MCF 10A (cell line): ENCODE measurements at regions not wholly inside any gene's neighbourhood (a gene's known extent, or its start where the extent isn't known, plus 50 kb on each side); places are given as distances from the start of the nearest gene placed in this dataset.

ENCODE experiments used
- BruUV-seq: library from RNA; stranded (reverse); fragments of 400-500 nt; replicated peaks from 2 replicates; lab custom pipeline; 2021; lab: Mats Ljungman, UMichigan
- CTCF ChIA-PET: fragments of 300-600 bp; sonication (Branson Sonifier 250); formaldehyde crosslinking; extraction: SDS; loops from one replicate; lab custom pipeline; 2021; ENCODE audit warnings: antibody characterized with exemption, inconsistent platforms; lab: Yijun Ruan, JAX
- POLR2A ChIA-PET: fragments of 300-600, 350-650 bp; sonication (Branson Sonifier 250); formaldehyde crosslinking; extraction: SDS; loops from one replicate; lab custom pipeline; 2020; ENCODE audit warnings: antibody characterized with exemption, inconsistent platforms; lab: Yijun Ruan, JAX
- DNase-seq: peaks from one replicate; pipeline ENCODE4 v3.0.0-alpha.2; 2018; ENCODE audit not compliant: unreplicated experiment
- H3K27ac Mint-ChIP-seq: one replicate; pipeline ENCODE4 v1.8.0; 2022; ENCODE audit warnings: mild to moderate bottlenecking, low read depth, mixed read lengths; ENCODE audit not compliant: unreplicated experiment
- H3K27me3 Mint-ChIP-seq: one replicate; pipeline ENCODE4 v1.8.0; 2022; ENCODE audit warnings: mixed read lengths; ENCODE audit not compliant: insufficient read depth, unreplicated experiment
- H3K36me3 Mint-ChIP-seq: one replicate; pipeline ENCODE4 v1.8.0; 2022; ENCODE audit warnings: mild to moderate bottlenecking, moderate library complexity, mixed read lengths; ENCODE audit not compliant: insufficient read depth, unreplicated experiment
- H3K4me1 Mint-ChIP-seq: one replicate; pipeline ENCODE4 v1.8.0; 2022; ENCODE audit warnings: mixed read lengths; ENCODE audit not compliant: insufficient read depth, unreplicated experiment
- H3K4me3 Mint-ChIP-seq: one replicate; pipeline ENCODE4 v1.8.0; 2022; ENCODE audit warnings: mild to moderate bottlenecking, moderate library complexity, mixed read lengths; ENCODE audit not compliant: unreplicated experiment
- H3K9me3 Mint-ChIP-seq: one replicate; pipeline ENCODE4 v1.8.0; 2022; ENCODE audit warnings: mixed read lengths; ENCODE audit not compliant: unreplicated experiment
- intact Hi-C: fragments of 100-400 bp; cut with micrococcal nuclease; formaldehyde crosslinking; loops from 2 replicates; pipeline ENCODE4 v1.14.1; 2022
- TF ChIP-seq, protein P1 (sequence below): fragments of 200-600 bp; IDR thresholded peaks from one replicate; pipeline ENCODE4 v1.8.0; 2022; ENCODE audit warnings: antibody characterized with exemption, mild to moderate bottlenecking; ENCODE audit not compliant: unreplicated experiment

DNA sequence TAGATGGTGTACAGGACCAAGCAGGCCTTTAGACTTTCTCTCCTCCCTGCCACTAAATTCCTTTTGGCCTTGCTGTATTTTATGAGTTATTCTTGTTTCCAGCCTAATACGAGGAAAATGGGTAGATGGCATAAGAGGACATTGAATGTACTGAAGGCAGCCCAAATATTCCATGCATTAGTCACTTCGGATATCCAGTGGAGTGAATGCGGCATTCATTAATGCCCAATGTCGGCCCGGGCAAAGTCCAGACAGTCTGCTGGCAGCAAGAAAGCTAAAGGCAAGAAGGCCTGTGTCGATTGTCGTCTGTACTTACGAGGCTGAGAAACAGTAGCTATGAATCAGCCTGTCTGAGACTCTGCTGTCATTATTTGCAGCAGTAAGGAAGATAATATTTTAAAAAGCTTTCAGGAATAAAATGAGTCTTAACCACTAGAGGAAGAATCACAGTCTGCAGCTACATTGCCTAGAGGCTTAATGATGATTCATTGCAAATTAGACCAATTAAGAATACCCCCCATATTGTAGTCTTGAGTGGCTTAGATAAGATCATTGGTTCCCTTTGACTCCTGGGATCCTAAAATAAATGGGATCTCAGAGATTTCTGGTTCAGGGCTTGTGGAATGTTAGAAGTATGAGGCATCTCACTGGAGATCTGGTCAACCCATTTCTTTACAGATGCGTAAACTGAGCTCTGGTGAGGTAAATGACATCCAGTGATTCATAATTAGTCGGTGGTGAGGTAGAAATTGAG, 534.1 kb upstream of the JAG1 start:
- H3K9me3 Mint-ChIP-seq, result no peaks in the 10 kb centered on the region
- ChIA-PET POLR2A (interaction anchor here (0.6 to 4.4 kb wide), 19 partner anchors 8 to 541 kb away, joined by 3 to 50 read pairs (median 4); partner anchors contain the start of gene JAG1), CTCF (interaction anchor here (0.7 to 2.1 kb wide), 22 partner anchors 8 to 537 kb away, joined by 3 to 11 read pairs (median 5); no protein-coding TSS in a partner anchor)
- BruUV-seq, result no TSS peak
- H3K36me3 Mint-ChIP-seq, result peaks cover 13% of the 10 kb centered on the region
- TF ChIP-seq, protein P1, sequence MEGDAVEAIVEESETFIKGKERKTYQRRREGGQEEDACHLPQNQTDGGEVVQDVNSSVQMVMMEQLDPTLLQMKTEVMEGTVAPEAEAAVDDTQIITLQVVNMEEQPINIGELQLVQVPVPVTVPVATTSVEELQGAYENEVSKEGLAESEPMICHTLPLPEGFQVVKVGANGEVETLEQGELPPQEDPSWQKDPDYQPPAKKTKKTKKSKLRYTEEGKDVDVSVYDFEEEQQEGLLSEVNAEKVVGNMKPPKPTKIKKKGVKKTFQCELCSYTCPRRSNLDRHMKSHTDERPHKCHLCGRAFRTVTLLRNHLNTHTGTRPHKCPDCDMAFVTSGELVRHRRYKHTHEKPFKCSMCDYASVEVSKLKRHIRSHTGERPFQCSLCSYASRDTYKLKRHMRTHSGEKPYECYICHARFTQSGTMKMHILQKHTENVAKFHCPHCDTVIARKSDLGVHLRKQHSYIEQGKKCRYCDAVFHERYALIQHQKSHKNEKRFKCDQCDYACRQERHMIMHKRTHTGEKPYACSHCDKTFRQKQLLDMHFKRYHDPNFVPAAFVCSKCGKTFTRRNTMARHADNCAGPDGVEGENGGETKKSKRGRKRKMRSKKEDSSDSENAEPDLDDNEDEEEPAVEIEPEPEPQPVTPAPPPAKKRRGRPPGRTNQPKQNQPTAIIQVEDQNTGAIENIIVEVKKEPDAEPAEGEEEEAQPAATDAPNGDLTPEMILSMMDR, result no peak
- peak overlapping the region; percentile 70 for H3K27ac Mint-ChIP-seq
- DNase-seq, result peak; percentile 60
- no peaks in the 10 kb centered on the region for H3K27me3 Mint-ChIP-seq
- no peak overlapping the region for H3K4me3 Mint-ChIP-seq
- intact Hi-C loops, result loop anchor here (2.0 to 10.0 kb wide), 5 partner anchors 59 to 743 kb away; no protein-coding TSS in a partner anchor
- peaks cover 33% of the 10 kb centered on the region for H3K4me1 Mint-ChIP-seq

DNA sequence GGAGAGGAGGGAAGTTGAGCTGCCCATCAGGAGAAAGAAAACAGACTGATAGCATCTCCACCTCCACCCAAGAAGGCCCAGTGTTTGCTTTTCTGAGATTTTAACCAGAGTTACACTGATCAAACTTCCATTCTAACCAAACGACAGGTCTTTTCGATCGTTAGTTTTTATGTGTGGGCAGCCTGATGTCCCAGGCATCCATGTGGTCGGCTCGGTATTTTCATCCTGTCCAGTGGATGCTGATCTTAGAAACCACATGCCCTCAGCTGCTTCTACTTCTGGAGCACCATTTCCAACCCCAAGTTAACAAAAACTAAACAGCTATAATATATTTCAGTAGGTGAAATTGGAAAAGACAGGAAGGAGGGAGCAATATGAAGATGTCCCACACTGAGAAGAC, 536.8 kb upstream of the JAG1 start:
- BruUV-seq, result no TSS peak

DNA sequence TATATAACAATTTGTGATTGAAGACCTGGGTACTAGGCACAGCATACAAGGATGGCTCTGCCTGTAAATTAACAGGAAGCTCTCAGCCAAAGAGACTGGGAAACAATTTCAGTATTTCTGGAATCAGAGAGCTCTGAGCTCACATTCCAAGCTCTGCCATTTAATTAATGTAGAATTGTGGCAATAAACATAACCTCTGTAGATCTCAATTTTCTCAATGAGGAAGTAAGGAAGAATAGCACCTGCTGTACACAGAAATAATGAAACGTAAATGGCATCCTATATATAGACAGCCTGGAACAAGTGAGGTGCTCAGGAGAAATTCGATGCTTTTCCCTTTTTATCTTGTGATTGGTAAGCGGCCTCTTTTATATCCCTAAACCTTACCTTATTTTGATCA, 538.5 kb upstream of the JAG1 start:
- Mint-ChIP-seq H3K4me1 (peaks cover 15% of the 10 kb centered on the region), H3K4me3 (no peak overlapping the region), H3K9me3 (no peaks in the 10 kb centered on the region), H3K27ac (no peak overlapping the region), H3K27me3 (no peaks in the 10 kb centered on the region), H3K36me3 (no peaks in the 10 kb centered on the region)
- intact Hi-C loops, result no loop called here
- TF ChIP-seq, protein P1, result no peak
- DNase-seq, result no peak
- BruUV-seq, result no TSS peak
- POLR2A ChIA-PET, result interaction anchor here (0.6 to 0.7 kb wide), 2 partner anchors 529 to 918 kb away, joined by 3 read pairs; no protein-coding TSS in a partner anchor
- CTCF ChIA-PET, result interaction anchor here (0.5 to 1.0 kb wide), 4 partner anchors 20 to 537 kb away, joined by 3 to 5 read pairs (median 3); no protein-coding TSS in a partner anchor

More for the DNA sequence above, 536.8 kb upstream of the JAG1 start:
- no peak for DNase-seq
- Mint-ChIP-seq H3K27me3 (no peaks in the 10 kb centered on the region), H3K4me3 (no peak overlapping the region), H3K4me1 (peaks cover 27% of the 10 kb centered on the region), H3K27ac (no peak overlapping the region), H3K36me3 (no peaks in the 10 kb centered on the region), H3K9me3 (no peaks in the 10 kb centered on the region)
- CTCF ChIA-PET, result interaction anchor here (0.6 to 0.7 kb wide), 2 partner anchors 58 to 333 kb away, joined by 3 to 4 read pairs; no protein-coding TSS in a partner anchor
- TF ChIP-seq, protein P1, result no peak
- POLR2A ChIA-PET, result interaction anchor here (1.5 to 2.1 kb wide), 3 partner anchors 15 to 538 kb away, joined by 3 to 7 read pairs (median 4); no protein-coding TSS in a partner anchor
- intact Hi-C loops, result no loop called here

DNA sequence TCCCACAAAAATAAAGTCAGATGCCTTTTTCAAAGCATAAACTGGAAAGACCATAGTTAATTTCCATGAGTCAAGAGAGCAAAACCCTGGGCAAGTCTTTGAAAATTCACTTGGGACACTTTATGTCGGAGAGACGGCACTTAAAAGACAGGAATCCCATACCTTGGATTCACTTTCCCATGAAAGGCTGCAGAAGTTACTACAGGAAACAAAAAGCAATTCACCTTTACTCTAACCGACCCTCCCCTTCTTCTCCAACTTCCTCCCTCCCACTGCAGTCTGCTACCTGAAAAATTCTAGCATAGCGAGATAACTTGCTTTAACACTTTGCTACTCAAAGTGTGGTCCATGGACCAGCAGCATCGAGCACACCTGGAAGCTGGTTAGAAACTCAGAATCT, 539.1 kb upstream of the JAG1 start:
- H3K36me3 Mint-ChIP-seq, result no peaks in the 10 kb centered on the region
- TF ChIP-seq, protein P1, result no peak
- H3K27me3 Mint-ChIP-seq, result no peaks in the 10 kb centered on the region
- H3K9me3 Mint-ChIP-seq, result no peaks in the 10 kb centered on the region
- H3K27ac Mint-ChIP-seq, result no peak overlapping the region
- no TSS peak for BruUV-seq
- DNase-seq, result no peak
- CTCF ChIA-PET, result interaction anchor here (0.7 to 1.0 kb wide), 2 partner anchors 154 to 538 kb away, joined by 3 read pairs; no protein-coding TSS in a partner anchor
- H3K4me1 Mint-ChIP-seq, result peaks cover 10% of the 10 kb centered on the region
- POLR2A ChIA-PET, result interaction anchor here (0.6 to 0.7 kb wide), 2 partner anchors 37 to 68 kb away, joined by 3 to 4 read pairs; no protein-coding TSS in a partner anchor
- intact Hi-C loops, result no loop called here
- H3K4me3 Mint-ChIP-seq, result no peak overlapping the region
